ENCODE measurements at regions not wholly inside any gene's neighbourhood (a gene's known extent, or its start where the extent isn't known, plus 50 kb on each side); places are given as distances from the start of the nearest gene placed in this dataset.
"Not testable (repeated sequence)": the region's sequence is repeated elsewhere in the genome, so short reads cannot be mapped to it uniquely, and the experiment has no call there.

- DNase-seq (ENCODE audit: low spot score) (no peak), FAIRE-seq (no peak)
These were observed 105.7 kb upstream of the PPM1H start for GRCh38 chr12:63040526-63041220.

GRCh38 chr12:63038713-63039100 is 103.8 kb upstream of the PPM1H start:
- no peak for FAIRE-seq
- no peak for DNase-seq (ENCODE audit: low spot score)

- FAIRE-seq (no peak), DNase-seq (ENCODE audit: low spot score) (no peak)
These were observed 103.1 kb upstream of the PPM1H start for GRCh38 chr12:63037746-63038712.

GRCh38 chr12:63036974-63037335 is 102.0 kb upstream of the PPM1H start:
- FAIRE-seq: no peak
- no peak for DNase-seq (ENCODE audit: low spot score)

- FAIRE-seq (no peak), DNase-seq (ENCODE audit: low spot score) (no peak)
These were observed 101.4 kb upstream of the PPM1H start for GRCh38 chr12:63036216-63036973.

GRCh38 chr12:63034601-63035000 is 99.7 kb upstream of the PPM1H start:
- DNase-seq (ENCODE audit: low spot score) (no peak), FAIRE-seq (no peak)

- DNase-seq (ENCODE audit: low spot score) (no peak), FAIRE-seq (no peak)
These were observed 94.7 kb upstream of the PPM1H start for GRCh38 chr12:63029676-63030075.

GRCh38 chr12:63028951-63029350 is 94.0 kb upstream of the PPM1H start:
- FAIRE-seq: no peak

GRCh38 chr12:63025116-63025515 is 90.2 kb upstream of the PPM1H start:
- DNase-seq (ENCODE audit: low spot score) (no peak), FAIRE-seq (no peak)

More at GRCh38 chr12:63028951-63029350, 94.0 kb upstream of the PPM1H start:
- DNase-seq (ENCODE audit: low spot score): no peak

- no peak for FAIRE-seq
These were observed 89.0 kb upstream of the PPM1H start for GRCh38 chr12:63023926-63024325.

GRCh38 chr12:63021116-63021515 is 86.2 kb upstream of the PPM1H start:
- DNase-seq (ENCODE audit: low spot score): no peak

More at GRCh38 chr12:63023926-63024325, 89.0 kb upstream of the PPM1H start:
- no peak for DNase-seq (ENCODE audit: low spot score)

GRCh38 chr12:63020269-63020668 is 85.3 kb upstream of the PPM1H start:
- FAIRE-seq (no peak), DNase-seq (ENCODE audit: low spot score) (no peak)

More at GRCh38 chr12:63021116-63021515, 86.2 kb upstream of the PPM1H start:
- no peak for FAIRE-seq

GRCh38 chr12:63018273-63018672 is 83.3 kb upstream of the PPM1H start:
- DNase-seq (ENCODE audit: low spot score): no peak
- no peak for FAIRE-seq

- FAIRE-seq: no peak
- no peak for DNase-seq (ENCODE audit: low spot score)
These were observed 78.4 kb upstream of the PPM1H start for GRCh38 chr12:63013302-63013701.

- DNase-seq (ENCODE audit: low spot score) (no peak), FAIRE-seq (no peak)
These were observed 75.7 kb upstream of the PPM1H start for GRCh38 chr12:63010698-63011097.

GRCh38 chr12:63008372-63008771 is 73.4 kb upstream of the PPM1H start:
- no peak for FAIRE-seq
- DNase-seq (ENCODE audit: low spot score): no peak

- DNase-seq (ENCODE audit: low spot score) (no peak), FAIRE-seq (no peak)
These were observed 72.8 kb upstream of the PPM1H start for GRCh38 chr12:63007726-63008125.

- no peak for FAIRE-seq
- DNase-seq (ENCODE audit: low spot score): no peak
These were observed 71.6 kb upstream of the PPM1H start for GRCh38 chr12:63006536-63006935.

- DNase-seq (ENCODE audit: low spot score) (no peak), FAIRE-seq (no peak)
These were observed 70.4 kb upstream of the PPM1H start for GRCh38 chr12:63005382-63005781.

- no peak for FAIRE-seq
- DNase-seq (ENCODE audit: low spot score): no peak
These were observed 68.4 kb upstream of the PPM1H start for GRCh38 chr12:63003223-63003819.

GRCh38 chr12:63002059-63002458 is 67.1 kb upstream of the PPM1H start:
- not testable (repeated sequence) for DNase-seq (ENCODE audit: low spot score); FAIRE-seq
